ENCODE measurements at regions not wholly inside any gene's neighbourhood (a gene's known extent, or its start where the extent isn't known, plus 50 kb on each side); places are given as distances from the start of the nearest gene placed in this dataset.

GRCh38 chrY:20648265-20648664 is 72.7 kb downstream of the EIF1AY start:
- WGBS, 2 experiments (ENCODE audit: extremely low coverage in 1 of 2, insufficient coverage in 1 of 2, insufficient read length in 1 of 2, insufficient replicate concordance in 2 of 2, low coverage in 1 of 2, low lambda C conversion rate in 2 of 2, missing lambda C conversion rate in 1 of 2): 90% methylated on average over 3 of the region's 5 CpGs; no CpG with 5 or more reads in 1 of the 2 experiments
- DNase-seq (ENCODE audit: low read depth in 1 of 2, low spot score in 2 of 2): no peak
- Histone ChIP-seq H2BK5ac (ENCODE audit: low read depth, low read length) (no peak overlapping the region), H2AK5ac (ENCODE audit: low read depth, low read length) (no peak overlapping the region), H3K27me3 (replicated peaks in 1 of 4; ENCODE audit: control insufficient read depth in 3 of 4, extremely low read depth in 1 of 4, insufficient read depth in 3 of 4, low read length in 3 of 4) (no peaks in the 10 kb centered on the region), H3K4ac (replicated peaks; ENCODE audit: insufficient read length, low read depth, low read length) (no peak overlapping the region), H3K56ac (replicated peaks; ENCODE audit: insufficient read length, low read depth, low read length) (no peak overlapping the region), H3K18ac (ENCODE audit: extremely low read depth, low read length) (no peak overlapping the region), H4K8ac (ENCODE audit: extremely low read depth, insufficient read depth, low read length) (no peak overlapping the region), H3K4me3 (ENCODE audit: extremely low read depth in 1 of 4, insufficient read depth in 2 of 4, low read depth in 3 of 4, low read length in 4 of 4) (no peak overlapping the region), H3K79me2 (ENCODE audit: control insufficient read depth in 1 of 2, insufficient read depth in 2 of 2, low read length in 2 of 2) (no peaks in the 10 kb centered on the region), H3K9ac (replicated peaks in 1 of 4; ENCODE audit: extremely low read depth in 1 of 4, low read depth in 3 of 4, low read length in 3 of 4) (no peak overlapping the region), H3K14ac (ENCODE audit: insufficient read length) (no peak overlapping the region), H3K23me2 (ENCODE audit: low read depth, low read length) (no peaks in the 10 kb centered on the region), H4K91ac (replicated peaks; ENCODE audit: insufficient read length, low read length) (no peak overlapping the region), H3K79me1 (ENCODE audit: low read depth, low read length) (no peaks in the 10 kb centered on the region), H2BK15ac (ENCODE audit: low read length) (no peak overlapping the region), H4K5ac (ENCODE audit: insufficient read length, low read depth, low read length) (no peak overlapping the region), H2BK12ac (ENCODE audit: low read depth, low read length) (no peak overlapping the region), H3K36me3 (ENCODE audit: control insufficient read depth in 2 of 4, insufficient read depth in 4 of 4, low read length in 3 of 4) (no peaks in the 10 kb centered on the region), H3K4me2 (ENCODE audit: insufficient read depth in 1 of 2, low read depth in 2 of 2, low read length in 2 of 2) (no peak overlapping the region), H3K9me3 (ENCODE audit: insufficient read depth in 2 of 2, low read depth in 1 of 2, low read length in 1 of 2) (peaks cover 2 to 49% of the 10 kb centered on the region in 2 experiments; a peak in 2 of 4 replicates), H2AFZ (ENCODE audit: low read length) (no peak overlapping the region), H3K23ac (ENCODE audit: insufficient read length) (no peak overlapping the region), H3K4me1 (replicated peaks in 1 of 4; ENCODE audit: control insufficient read depth in 3 of 4, insufficient read depth in 4 of 4, low read length in 3 of 4) (no peaks in the 10 kb centered on the region), H2BK120ac (replicated peaks; ENCODE audit: low read depth, low read length) (no peak overlapping the region), H2BK20ac (ENCODE audit: low read length) (no peak overlapping the region), H3K27ac (ENCODE audit: low read depth, low read length) (no peak overlapping the region), H4K20me1 (replicated peaks in 1 of 2; ENCODE audit: control insufficient read depth in 1 of 2, insufficient read depth in 2 of 2, low read length in 2 of 2) (no peaks in the 10 kb centered on the region)
- no peak for TF ChIP-seq GABPA (IDR thresholded peaks at IDR 0.05; ENCODE audit: borderline replicate concordance, insufficient read depth, low read length)
- peak; percentile 15 to 35; a peak in 2 of 4 replicates for TF ChIP-seq RAD21 (IDR thresholded peaks at IDR 0.05 in 1 of 2, conservative IDR thresholded peaks at IDR 0.05 in 1 of 2; ENCODE audit: low read depth in 2 of 2, low read length in 2 of 2)
- no peak for FAIRE-seq
- ChIA-PET CTCF (ENCODE audit: partially characterized antibody) (no interaction called here), POLR2A (ENCODE audit: partially characterized antibody) (no interaction called here)
